Smooth muscle cell (in vitro differentiated cells): ENCODE measurements at regions not wholly inside any gene's neighbourhood (a gene's known extent, or its start where the extent isn't known, plus 50 kb on each side); places are given as distances from the start of the nearest gene placed in this dataset.
"Not testable (repeated sequence)": the region's sequence is repeated elsewhere in the genome, so short reads cannot be mapped to it uniquely, and the experiment has no call there.

Experiments
- DNase-seq: peaks from one replicate; lab custom pipeline; 2025; ENCODE audit not compliant: unreplicated experiment; lab: John Stamatoyannopoulos, UW
- H2AFZ ChIP-seq: fragments of 200-600 bp; sonication (generic); 2 replicates; pipeline ENCODE4 v1.6.0; 2016; ENCODE audit warnings: antibody characterized with exemption, low read depth, mild to moderate bottlenecking
- H3F3A ChIP-seq: fragments of 200-600 bp; sonication (generic); 2 replicates; pipeline ENCODE4 v1.6.0; 2017; ENCODE audit warnings: antibody characterized with exemption, low read depth
- H3K27ac ChIP-seq: fragments of 200-600 bp; sonication (generic); 2 replicates; pipeline ENCODE4 v1.5.1; 2016; ENCODE audit warnings: low read depth, mild to moderate bottlenecking
- H3K27me3 ChIP-seq: fragments of 200-600 bp; sonication (generic); 2 replicates; pipeline ENCODE4 v1.6.1; 2016; ENCODE audit warnings: low read depth, mild to moderate bottlenecking
- H3K36me3 ChIP-seq: fragments of 200-600 bp; sonication (generic); 2 replicates; pipeline ENCODE4 v1.5.1; 2016; ENCODE audit warnings: low read depth
- H3K4me1 ChIP-seq: fragments of 200-600 bp; sonication (generic); 2 replicates; pipeline ENCODE4 v1.5.1; 2016; ENCODE audit warnings: low read depth
- H3K4me2 ChIP-seq: fragments of 200-600 bp; sonication (generic); 2 replicates; pipeline ENCODE4 v1.6.0; 2016; ENCODE audit warnings: mild to moderate bottlenecking
- H3K4me3 ChIP-seq: fragments of 200-600 bp; sonication (generic); 2 replicates; pipeline ENCODE4 v1.5.1; 2016; ENCODE audit warnings: mild to moderate bottlenecking
- H3K79me2 ChIP-seq: fragments of 200-600 bp; sonication (generic); 2 replicates; pipeline ENCODE4 v1.6.0; 2016; ENCODE audit warnings: low read depth, mild to moderate bottlenecking
- H3K9ac ChIP-seq: fragments of 200-600 bp; sonication (generic); 2 replicates; pipeline ENCODE4 v1.6.0; 2016; ENCODE audit warnings: low read depth
- H3K9me3 ChIP-seq: fragments of 200-600 bp; sonication (generic); replicated peaks from 2 replicates; pipeline ENCODE4 v1.5.1; 2016; ENCODE audit warnings: low read depth
- H4K20me1 ChIP-seq: fragments of 200-600 bp; sonication (generic); 2 replicates; pipeline ENCODE4 v1.6.0; 2016; ENCODE audit warnings: low read depth
- CTCF ChIP-seq: fragments of 200-600 bp; sonication (generic); IDR thresholded peaks from 2 replicates; pipeline ENCODE4 v1.5.1; 2017; ENCODE audit warnings: borderline replicate concordance, mild to moderate bottlenecking, antibody characterized with exemption; ENCODE audit not compliant: insufficient read depth, poor library complexity, severe bottlenecking
- WGBS: methylation state at CpG from one replicate; pipeline ENCODE4 v1.1.7; 2016; ENCODE audit warnings: low lambda C conversion rate; 5-methylcytosine and 5-hydroxymethylcytosine counted together

GRCh38 chr4:160523231-160523630, 1420.4 kb downstream of the RAPGEF2 start:
- DNase-seq = no peak
- Histone ChIP-seq H3K27me3 (no peaks in the 10 kb centered on the region), H3F3A (no peaks in the 10 kb centered on the region), H3K9me3 (no peaks in the 10 kb centered on the region), H3K36me3 (no peaks in the 10 kb centered on the region), H4K20me1 (no peaks in the 10 kb centered on the region), H3K4me1 (no peaks in the 10 kb centered on the region), H3K27ac (no peak overlapping the region), H3K4me2 (no peak overlapping the region), H3K9ac (no peak overlapping the region), H3K79me2 (no peaks in the 10 kb centered on the region), H2AFZ (peak overlapping the region; percentile 12), H3K4me3 (no peak overlapping the region)
- TF ChIP-seq CTCF = no peak
- 84% methylated on average over 1 of the region's 1 CpG for WGBS

DNA sequence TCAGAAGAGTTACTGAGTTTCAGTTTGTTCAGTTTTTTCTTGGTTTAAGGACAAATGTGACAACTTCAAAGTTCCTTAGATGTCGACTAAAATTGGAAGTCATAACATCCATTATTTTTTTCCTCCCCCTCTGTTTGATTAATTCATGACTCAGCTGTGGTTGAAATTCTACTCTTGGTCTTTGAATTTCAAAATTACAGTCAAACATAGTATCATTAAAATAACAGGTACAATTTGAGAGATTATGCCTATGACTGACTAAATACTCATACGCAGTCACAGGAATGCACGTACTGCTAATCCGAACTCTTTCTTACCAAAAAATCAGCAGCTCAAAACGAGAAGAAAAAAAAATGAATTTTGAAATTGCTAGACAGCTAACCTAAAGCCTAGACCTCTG, 1434.8 kb downstream of the RAPGEF2 start:
- no peaks in the 10 kb centered on the region for H3K36me3 ChIP-seq
- no peaks in the 10 kb centered on the region for H3K9me3 ChIP-seq
- 89% methylated on average over 5 of the region's 5 CpGs for WGBS
- no peaks in the 10 kb centered on the region for H3F3A ChIP-seq
- no peaks in the 10 kb centered on the region for H3K4me1 ChIP-seq
- H2AFZ ChIP-seq = no peak overlapping the region
- no peak overlapping the region for H3K9ac ChIP-seq
- H4K20me1 ChIP-seq = no peaks in the 10 kb centered on the region
- H3K79me2 ChIP-seq = no peaks in the 10 kb centered on the region
- H3K4me2 ChIP-seq = no peak overlapping the region
- DNase-seq = no peak
- H3K27ac ChIP-seq = no peak overlapping the region
- no peak overlapping the region for H3K4me3 ChIP-seq
- no peaks in the 10 kb centered on the region for H3K27me3 ChIP-seq
- no peak for TF ChIP-seq CTCF

- Histone ChIP-seq H3K27ac (no peak overlapping the region), H3K9me3 (no peaks in the 10 kb centered on the region), H3K4me1 (no peaks in the 10 kb centered on the region), H3K4me3 (no peak overlapping the region), H3K27me3 (no peaks in the 10 kb centered on the region), H3K9ac (no peak overlapping the region), H3K36me3 (no peaks in the 10 kb centered on the region), H3F3A (no peaks in the 10 kb centered on the region), H2AFZ (no peak overlapping the region), H3K4me2 (no peak overlapping the region), H4K20me1 (no peaks in the 10 kb centered on the region), H3K79me2 (no peaks in the 10 kb centered on the region)
- no peak for TF ChIP-seq CTCF
- 44% methylated on average over 1 of the region's 1 CpG for WGBS
- DNase-seq = no peak
Observed at GRCh38 chr4:160546201-160546600, 1443.3 kb downstream of the RAPGEF2 start.

DNA sequence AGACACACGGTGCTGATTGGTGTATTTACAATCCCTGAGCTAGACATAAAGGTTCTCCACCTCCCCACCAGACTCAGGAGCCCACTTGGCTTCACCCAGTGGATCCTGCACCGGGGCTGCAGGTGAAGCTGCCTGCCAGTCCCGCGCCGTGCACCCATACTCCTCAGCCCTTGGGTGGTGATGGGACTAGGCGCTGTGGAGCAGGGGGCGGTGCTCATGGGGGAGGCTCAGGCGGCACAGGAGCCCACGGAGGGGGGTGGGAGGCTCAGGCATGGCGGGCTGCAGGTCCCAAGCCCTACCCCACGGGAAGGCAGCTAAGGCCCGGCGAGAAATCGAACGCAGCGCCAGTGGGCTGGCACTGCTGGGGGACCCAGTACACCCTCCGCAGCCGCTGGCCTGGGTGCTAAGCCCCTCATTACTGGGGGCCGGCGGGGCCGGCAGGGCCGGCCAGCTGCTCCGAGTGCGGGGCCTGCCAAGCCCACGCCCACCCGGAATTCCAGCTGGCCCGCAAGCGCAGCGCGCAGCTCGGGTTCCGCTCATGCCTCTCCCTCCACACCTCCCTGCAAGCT, 1447.2 kb downstream of the RAPGEF2 start:
- not testable (repeated sequence) for DNase-seq, H3K4me3 ChIP-seq, H3K4me1 ChIP-seq, H3K79me2 ChIP-seq, H3K9ac ChIP-seq, H3K27ac ChIP-seq, H3K9me3 ChIP-seq, H4K20me1 ChIP-seq, H2AFZ ChIP-seq, H3F3A ChIP-seq, H3K36me3 ChIP-seq, H3K4me2 ChIP-seq, H3K27me3 ChIP-seq
- 96% methylated on average over 28 of the region's 32 CpGs for WGBS
